ENCODE measurements at regions not wholly inside any gene's neighbourhood (a gene's known extent, or its start where the extent isn't known, plus 50 kb on each side); places are given as distances from the start of the nearest gene placed in this dataset.

DNA sequence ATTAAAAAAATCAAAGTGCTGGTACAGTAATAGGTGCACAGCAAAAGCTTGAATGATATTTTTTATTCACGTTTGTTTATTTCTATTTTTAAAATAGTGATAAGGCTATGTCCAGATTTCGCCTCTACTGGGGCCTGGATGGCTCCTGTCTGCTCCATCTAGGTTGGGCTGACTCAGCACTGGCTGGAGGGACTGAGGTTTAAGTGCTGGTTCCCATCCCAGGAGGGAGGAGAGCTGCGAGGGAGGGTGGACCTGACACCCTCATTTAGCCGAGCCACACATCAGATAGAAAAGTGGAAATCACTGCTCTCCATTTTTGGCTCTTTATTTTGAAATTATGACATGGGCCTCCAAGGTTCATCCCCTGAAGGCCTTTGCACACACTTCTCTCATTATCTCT, 95.4 kb upstream of the AGBL1 start:
- no peak for DNase-seq (ENCODE audit: low spot score)
- Histone ChIP-seq H3K27ac (no peak overlapping the region), H3K27me3 (no peaks in the 10 kb centered on the region), H3K4me1 (no peaks in the 10 kb centered on the region), H3K36me3 (no peaks in the 10 kb centered on the region), H3K9me3 (peaks cover 0 to 6% of the 10 kb centered on the region in 2 donors), H3K4me3 (no peak overlapping the region)
- TF ChIP-seq, protein P1, sequence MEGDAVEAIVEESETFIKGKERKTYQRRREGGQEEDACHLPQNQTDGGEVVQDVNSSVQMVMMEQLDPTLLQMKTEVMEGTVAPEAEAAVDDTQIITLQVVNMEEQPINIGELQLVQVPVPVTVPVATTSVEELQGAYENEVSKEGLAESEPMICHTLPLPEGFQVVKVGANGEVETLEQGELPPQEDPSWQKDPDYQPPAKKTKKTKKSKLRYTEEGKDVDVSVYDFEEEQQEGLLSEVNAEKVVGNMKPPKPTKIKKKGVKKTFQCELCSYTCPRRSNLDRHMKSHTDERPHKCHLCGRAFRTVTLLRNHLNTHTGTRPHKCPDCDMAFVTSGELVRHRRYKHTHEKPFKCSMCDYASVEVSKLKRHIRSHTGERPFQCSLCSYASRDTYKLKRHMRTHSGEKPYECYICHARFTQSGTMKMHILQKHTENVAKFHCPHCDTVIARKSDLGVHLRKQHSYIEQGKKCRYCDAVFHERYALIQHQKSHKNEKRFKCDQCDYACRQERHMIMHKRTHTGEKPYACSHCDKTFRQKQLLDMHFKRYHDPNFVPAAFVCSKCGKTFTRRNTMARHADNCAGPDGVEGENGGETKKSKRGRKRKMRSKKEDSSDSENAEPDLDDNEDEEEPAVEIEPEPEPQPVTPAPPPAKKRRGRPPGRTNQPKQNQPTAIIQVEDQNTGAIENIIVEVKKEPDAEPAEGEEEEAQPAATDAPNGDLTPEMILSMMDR (IDR thresholded peaks at IDR 0.05), result no peak

DNA sequence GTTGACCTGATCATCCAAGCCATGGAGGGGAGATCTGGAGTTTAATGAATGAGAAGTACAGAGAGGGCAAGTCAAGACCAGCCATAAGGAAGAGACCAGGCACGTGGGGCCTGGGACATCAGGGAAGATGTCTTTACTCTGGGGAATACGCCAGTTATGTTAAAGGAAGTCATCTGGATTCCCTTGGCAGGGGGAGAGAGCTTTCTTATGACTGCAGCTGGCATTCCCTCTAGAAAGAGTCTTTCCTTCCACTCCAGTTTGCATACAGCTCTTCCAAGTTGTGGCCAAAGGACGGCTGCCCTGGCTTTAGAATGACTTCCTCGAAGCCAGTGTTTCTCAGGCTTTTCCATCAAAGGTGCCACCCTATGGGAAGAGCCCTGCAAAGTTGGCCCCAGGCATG, 93.6 kb upstream of the AGBL1 start:
- Histone ChIP-seq H3K4me1 (no peaks in the 10 kb centered on the region), H3K9me3 (peaks cover 0 to 6% of the 10 kb centered on the region in 2 donors), H3K4me3 (no peak overlapping the region), H3K36me3 (no peaks in the 10 kb centered on the region), H3K27ac (no peak overlapping the region), H3K27me3 (no peaks in the 10 kb centered on the region)
- TF ChIP-seq, protein P1 (IDR thresholded peaks at IDR 0.05), result no peak
- DNase-seq (ENCODE audit: low spot score), result no peak

GRCh38 chr15:85986741-85987140, 92.9 kb upstream of the AGBL1 start:
- Histone ChIP-seq H3K9me3 (peaks cover 0 to 6% of the 10 kb centered on the region in 2 donors), H3K27me3 (no peaks in the 10 kb centered on the region), H3K27ac (no peak overlapping the region), H3K4me3 (no peak overlapping the region), H3K4me1 (no peaks in the 10 kb centered on the region), H3K36me3 (no peaks in the 10 kb centered on the region)
- DNase-seq (ENCODE audit: low spot score), result no peak
- TF ChIP-seq, protein P1 (IDR thresholded peaks at IDR 0.05), result no peak

- H3K4me3 ChIP-seq, result no peak overlapping the region
- H3K9me3 ChIP-seq, result no peaks in the 10 kb centered on the region
- no peaks in the 10 kb centered on the region for H3K36me3 ChIP-seq
- no peak overlapping the region for H3K27ac ChIP-seq
- H3K4me1 ChIP-seq, result no peaks in the 10 kb centered on the region
- no peaks in the 10 kb centered on the region for H3K27me3 ChIP-seq
- TF ChIP-seq, protein P1 (IDR thresholded peaks at IDR 0.05), result no peak
- no peak for DNase-seq (ENCODE audit: low spot score)
Measured at GRCh38 chr15:85988741-85989140, 90.9 kb upstream of the AGBL1 start.

DNA sequence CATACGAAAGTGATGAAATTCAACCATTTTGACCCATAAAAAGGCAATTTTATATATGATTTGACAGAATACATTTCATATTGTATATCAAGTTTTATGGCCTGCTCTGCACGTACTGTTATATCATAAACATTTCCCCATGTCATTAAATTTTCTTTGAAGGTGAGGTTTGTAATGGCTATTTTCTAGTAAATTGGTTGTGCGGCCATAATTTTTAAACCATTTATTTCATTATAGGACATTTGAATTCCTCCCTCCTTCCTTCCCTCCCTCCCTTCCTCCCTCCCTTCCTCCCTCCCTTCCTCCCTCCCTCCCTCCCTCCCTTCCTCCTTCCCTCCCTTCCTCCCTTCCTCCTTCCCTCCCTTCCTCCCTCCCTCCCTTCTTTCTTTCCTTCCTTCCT, 87.4 kb upstream of the AGBL1 start:
- Histone ChIP-seq H3K4me3 (no peak overlapping the region), H3K9me3 (no peaks in the 10 kb centered on the region), H3K36me3 (no peaks in the 10 kb centered on the region), H3K27ac (no peak overlapping the region), H3K4me1 (no peaks in the 10 kb centered on the region), H3K27me3 (no peaks in the 10 kb centered on the region)
- DNase-seq (ENCODE audit: low spot score), result no peak
- TF ChIP-seq, protein P1 (IDR thresholded peaks at IDR 0.05), result no peak

- TF ChIP-seq, protein P1 (IDR thresholded peaks at IDR 0.05), result no peak
- H3K4me3 ChIP-seq, result no peak overlapping the region
- DNase-seq (ENCODE audit: low spot score), result no peak
- no peaks in the 10 kb centered on the region for H3K9me3 ChIP-seq
- H3K36me3 ChIP-seq, result no peaks in the 10 kb centered on the region
- no peak overlapping the region for H3K27ac ChIP-seq
- H3K4me1 ChIP-seq, result no peaks in the 10 kb centered on the region
- no peaks in the 10 kb centered on the region for H3K27me3 ChIP-seq
Measured at GRCh38 chr15:85993116-85993515, 86.6 kb upstream of the AGBL1 start.

Measured in right atrium auricular region (tissue), 2 donors.